ENCODE measurements at regions not wholly inside any gene's neighbourhood (a gene's known extent, or its start where the extent isn't known, plus 50 kb on each side); places are given as distances from the start of the nearest gene placed in this dataset.

DNA sequence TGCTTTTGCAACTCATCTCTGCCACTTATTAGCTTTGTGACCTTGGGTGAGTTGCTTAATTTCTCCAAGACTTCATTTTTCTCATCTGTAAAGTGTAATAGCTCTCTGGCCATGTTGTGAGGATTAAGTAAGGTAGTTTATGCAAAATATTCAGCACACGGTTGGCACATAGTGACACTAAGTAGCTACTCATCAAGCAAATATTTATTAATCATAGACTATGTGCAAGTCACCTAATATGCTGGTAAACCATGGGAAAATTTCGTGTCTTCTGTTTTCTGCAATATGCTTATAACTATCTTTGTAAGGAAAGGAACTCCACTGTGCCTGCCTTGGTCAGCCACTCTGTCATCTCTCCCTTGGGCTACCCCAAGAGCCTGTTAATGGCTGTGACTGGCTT lies 50.3 kb upstream of the EGR2 start:
- ChIA-PET POLR2A (no interaction called here), CTCF (ENCODE audit: low intra/inter-chr PET ratio, low total read pairs) (no interaction called here)
- no TSS peak for BruUV-seq (replicated peaks)
- no peak overlapping the region for H3K27ac ChIP-seq (ENCODE audit: extremely low read length, insufficient read depth, low read length)
- H3K79me2 ChIP-seq (ENCODE audit: insufficient read depth, low read length), result no peaks in the 10 kb centered on the region
- TF ChIP-seq PRPF4 (IDR thresholded peaks at IDR 0.05; ENCODE audit: low read depth, low read length, poor library complexity, severe bottlenecking), result no peak
- no peak for TF ChIP-seq ZNF724P (CRISPR knock-in tag; IDR thresholded peaks at IDR 0.05; ENCODE audit: borderline replicate concordance)
- TF ChIP-seq ZSCAN22 (CRISPR knock-in tag; IDR thresholded peaks at IDR 0.05), result no peak
- TF ChIP-seq GTF2F1 (IDR thresholded peaks at IDR 0.05; ENCODE audit: low read length), result no peak
- TF ChIP-seq SAP130 (CRISPR knock-in tag; IDR thresholded peaks at IDR 0.05; ENCODE audit: low read depth), result no peak
- TF ChIP-seq, protein P1, sequence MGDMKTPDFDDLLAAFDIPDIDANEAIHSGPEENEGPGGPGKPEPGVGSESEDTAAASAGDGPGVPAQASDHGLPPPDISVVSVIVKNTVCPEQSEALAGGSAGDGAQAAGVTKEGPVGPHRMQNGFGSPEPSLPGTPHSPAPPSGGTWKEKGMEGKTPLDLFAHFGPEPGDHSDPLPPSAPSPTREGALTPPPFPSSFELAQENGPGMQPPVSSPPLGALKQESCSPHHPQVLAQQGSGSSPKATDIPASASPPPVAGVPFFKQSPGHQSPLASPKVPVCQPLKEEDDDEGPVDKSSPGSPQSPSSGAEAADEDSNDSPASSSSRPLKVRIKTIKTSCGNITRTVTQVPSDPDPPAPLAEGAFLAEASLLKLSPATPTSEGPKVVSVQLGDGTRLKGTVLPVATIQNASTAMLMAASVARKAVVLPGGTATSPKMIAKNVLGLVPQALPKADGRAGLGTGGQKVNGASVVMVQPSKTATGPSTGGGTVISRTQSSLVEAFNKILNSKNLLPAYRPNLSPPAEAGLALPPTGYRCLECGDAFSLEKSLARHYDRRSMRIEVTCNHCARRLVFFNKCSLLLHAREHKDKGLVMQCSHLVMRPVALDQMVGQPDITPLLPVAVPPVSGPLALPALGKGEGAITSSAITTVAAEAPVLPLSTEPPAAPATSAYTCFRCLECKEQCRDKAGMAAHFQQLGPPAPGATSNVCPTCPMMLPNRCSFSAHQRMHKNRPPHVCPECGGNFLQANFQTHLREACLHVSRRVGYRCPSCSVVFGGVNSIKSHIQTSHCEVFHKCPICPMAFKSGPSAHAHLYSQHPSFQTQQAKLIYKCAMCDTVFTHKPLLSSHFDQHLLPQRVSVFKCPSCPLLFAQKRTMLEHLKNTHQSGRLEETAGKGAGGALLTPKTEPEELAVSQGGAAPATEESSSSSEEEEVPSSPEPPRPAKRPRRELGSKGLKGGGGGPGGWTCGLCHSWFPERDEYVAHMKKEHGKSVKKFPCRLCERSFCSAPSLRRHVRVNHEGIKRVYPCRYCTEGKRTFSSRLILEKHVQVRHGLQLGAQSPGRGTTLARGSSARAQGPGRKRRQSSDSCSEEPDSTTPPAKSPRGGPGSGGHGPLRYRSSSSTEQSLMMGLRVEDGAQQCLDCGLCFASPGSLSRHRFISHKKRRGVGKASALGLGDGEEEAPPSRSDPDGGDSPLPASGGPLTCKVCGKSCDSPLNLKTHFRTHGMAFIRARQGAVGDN (CRISPR knock-in tag; IDR thresholded peaks at IDR 0.05), result no peak
- TF ChIP-seq ATF7 (IDR thresholded peaks at IDR 0.05), result no peak
- no peak for TF ChIP-seq ATF7 (CRISPR knock-in tag; IDR thresholded peaks at IDR 0.05)
- no peak overlapping the region for H3K9ac ChIP-seq (ENCODE audit: insufficient read depth, low read depth, low read length)
- intact Hi-C loops (cut with micrococcal nuclease; ENCODE audit: unreplicated experiment) (no loop called here), in situ Hi-C loops (cut with HindIII; ENCODE audit: extremely low pct_ligation_motif_present, low pct_unique_long_range_greater_than_20kb) (no loop called here)
- FAIRE-seq (no peak), DNase-seq (ENCODE audit: low spot score) (no peak), ATAC-seq (no peak)
- no peak overlapping the region for H3K4me3 ChIP-seq (replicated peaks in 1 of 3; ENCODE audit: insufficient read depth in 1 of 3, low read depth in 2 of 3, low read length in 3 of 3)
- H2AFZ ChIP-seq (ENCODE audit: low read length), result no peak overlapping the region
- H3K36me3 ChIP-seq (replicated peaks in 1 of 2; ENCODE audit: control insufficient read depth in 1 of 2, insufficient read depth in 2 of 2, low read length in 2 of 2), result no peaks in the 10 kb centered on the region
- no peaks in the 10 kb centered on the region for H3K9me3 ChIP-seq (ENCODE audit: low read length)
- 0% methylated on average over 1 of the region's 2 CpGs for WGBS (ENCODE audit: low lambda C conversion rate)
- no peaks in the 10 kb centered on the region for H4K20me1 ChIP-seq (ENCODE audit: insufficient read depth, low read length)
- H3K27me3 ChIP-seq (ENCODE audit: control insufficient read depth in 1 of 2, insufficient read depth in 2 of 2, low read length in 2 of 2), result no peaks in the 10 kb centered on the region
- H3K4me2 ChIP-seq (ENCODE audit: low read depth, low read length), result no peak overlapping the region
- H3K4me1 ChIP-seq (ENCODE audit: insufficient read depth, low read length), result peaks cover under 1% of the 10 kb centered on the region; the same call in 1 of the 2 replicates
